ENCODE measurements at regions not wholly inside any gene's neighbourhood (a gene's known extent, or its start where the extent isn't known, plus 50 kb on each side); places are given as distances from the start of the nearest gene placed in this dataset.
"Not testable (repeated sequence)": the region's sequence is repeated elsewhere in the genome, so short reads cannot be mapped to it uniquely, and the experiment has no call there.

- Mint-ChIP-seq H3K9me3 (no peaks in the 10 kb centered on the region), H3K4me3 (no peak overlapping the region), H3K27me3 (ENCODE audit: insufficient read depth) (no peaks in the 10 kb centered on the region), H3K36me3 (ENCODE audit: low read depth) (no peaks in the 10 kb centered on the region), H3K27ac (no peak overlapping the region), H3K4me1 (no peaks in the 10 kb centered on the region)
- no peak overlapping the region for H3K4me3 ChIP-seq (ENCODE audit: low read length)
- H3K27me3 ChIP-seq (ENCODE audit: control insufficient read depth, insufficient read depth, low read length, poor library complexity, severe bottlenecking) = no peaks in the 10 kb centered on the region
- no peaks in the 10 kb centered on the region for H3K4me1 ChIP-seq (ENCODE audit: control insufficient read depth, insufficient read depth, low read length)
- H3K36me3 ChIP-seq (ENCODE audit: control insufficient read depth, insufficient read depth, low read length) = no peaks in the 10 kb centered on the region
- WGBS, 2 experiments (ENCODE audit: insufficient coverage in 1 of 2, insufficient read length in 1 of 2) = 95 to 96% methylated on average over 4 of the region's 4 CpGs
- no peak for TF ChIP-seq CTCF (conservative IDR thresholded peaks at IDR 0.05)
- H3K27ac ChIP-seq (ENCODE audit: low read depth, low read length) = no peak overlapping the region
- no peak for DNase-seq
- H3K9ac ChIP-seq (ENCODE audit: extremely low read depth, low read length, poor library complexity, severe bottlenecking) = no peak overlapping the region
- H3K9me3 ChIP-seq (ENCODE audit: control insufficient read depth, low read length) = no peaks in the 10 kb centered on the region
Observed at GRCh38 chr4:11966782-11967181, 538.1 kb upstream of the HS3ST1 start.

GRCh38 chr4:11954093-11954492 is 525.4 kb upstream of the HS3ST1 start:
- no peaks in the 10 kb centered on the region for H3K9me3 ChIP-seq (ENCODE audit: control insufficient read depth, low read length)
- no peaks in the 10 kb centered on the region for H3K36me3 ChIP-seq (ENCODE audit: control insufficient read depth, insufficient read depth, low read length)
- WGBS, 2 experiments (ENCODE audit: insufficient coverage in 1 of 2, insufficient read length in 1 of 2) = 71% methylated on average over 2 of the region's 2 CpGs; no CpG with 5 or more reads in 1 of the 2 experiments
- Mint-ChIP-seq H3K9me3 (no peaks in the 10 kb centered on the region), H3K27me3 (ENCODE audit: insufficient read depth) (no peaks in the 10 kb centered on the region), H3K27ac (no peak overlapping the region), H3K4me1 (no peaks in the 10 kb centered on the region), H3K36me3 (ENCODE audit: low read depth) (no peaks in the 10 kb centered on the region), H3K4me3 (no peak overlapping the region)
- no peak overlapping the region for H3K27ac ChIP-seq (ENCODE audit: low read depth, low read length)
- H3K9ac ChIP-seq (ENCODE audit: extremely low read depth, low read length, poor library complexity, severe bottlenecking) = no peak overlapping the region
- no peak overlapping the region for H3K4me3 ChIP-seq (ENCODE audit: low read length)
- no peaks in the 10 kb centered on the region for H3K4me1 ChIP-seq (ENCODE audit: control insufficient read depth, insufficient read depth, low read length)
- peak; percentile 64 for DNase-seq
- H3K27me3 ChIP-seq (ENCODE audit: control insufficient read depth, insufficient read depth, low read length, poor library complexity, severe bottlenecking) = no peaks in the 10 kb centered on the region
- peak; percentile 84 for TF ChIP-seq CTCF (conservative IDR thresholded peaks at IDR 0.05)

GRCh38 chr4:11949355-11949754 is 520.7 kb upstream of the HS3ST1 start:
- WGBS, 2 experiments (ENCODE audit: insufficient coverage in 1 of 2, insufficient read length in 1 of 2) = 96 to 100% methylated on average over 3 of the region's 3 CpGs
- Histone ChIP-seq H3K4me3 (ENCODE audit: low read length) (no peak overlapping the region), H3K4me1 (ENCODE audit: control insufficient read depth, insufficient read depth, low read length) (no peaks in the 10 kb centered on the region), H3K9ac (ENCODE audit: extremely low read depth, low read length, poor library complexity, severe bottlenecking) (no peak overlapping the region), H3K9me3 (ENCODE audit: control insufficient read depth, low read length) (no peaks in the 10 kb centered on the region), H3K36me3 (ENCODE audit: control insufficient read depth, insufficient read depth, low read length) (no peaks in the 10 kb centered on the region), H3K27me3 (ENCODE audit: control insufficient read depth, insufficient read depth, low read length, poor library complexity, severe bottlenecking) (no peaks in the 10 kb centered on the region), H3K27ac (ENCODE audit: low read depth, low read length) (no peak overlapping the region)
- Mint-ChIP-seq H3K4me3 (no peak overlapping the region), H3K9me3 (no peaks in the 10 kb centered on the region), H3K36me3 (ENCODE audit: low read depth) (no peaks in the 10 kb centered on the region), H3K27me3 (ENCODE audit: insufficient read depth) (no peaks in the 10 kb centered on the region), H3K27ac (no peak overlapping the region), H3K4me1 (peaks cover 4% of the 10 kb centered on the region)
- DNase-seq = no peak
- no peak for TF ChIP-seq CTCF (conservative IDR thresholded peaks at IDR 0.05)

- H3K4me1 ChIP-seq (ENCODE audit: control insufficient read depth, insufficient read depth, low read length); H3K27ac ChIP-seq (ENCODE audit: low read depth, low read length); H3K4me1 Mint-ChIP-seq; H3K9me3 ChIP-seq (ENCODE audit: control insufficient read depth, low read length); H3K27me3 Mint-ChIP-seq (ENCODE audit: insufficient read depth); H3K27me3 ChIP-seq (ENCODE audit: control insufficient read depth, insufficient read depth, low read length, poor library complexity, severe bottlenecking); H3K4me3 Mint-ChIP-seq; H3K9ac ChIP-seq (ENCODE audit: extremely low read depth, low read length, poor library complexity, severe bottlenecking); DNase-seq; H3K36me3 Mint-ChIP-seq (ENCODE audit: low read depth); H3K9me3 Mint-ChIP-seq; H3K36me3 ChIP-seq (ENCODE audit: control insufficient read depth, insufficient read depth, low read length); H3K4me3 ChIP-seq (ENCODE audit: low read length); H3K27ac Mint-ChIP-seq: not testable (repeated sequence)
- WGBS, 2 experiments (ENCODE audit: insufficient coverage in 1 of 2, insufficient read length in 1 of 2) = 88 to 100% methylated on average over 1 of the region's 1 CpG
Observed at GRCh38 chr4:11947629-11948028, 518.9 kb upstream of the HS3ST1 start.
